Medulla oblongata (tissue), 1 donor: ENCODE measurements at regions not wholly inside any gene's neighbourhood (a gene's known extent, or its start where the extent isn't known, plus 50 kb on each side); places are given as distances from the start of the nearest gene placed in this dataset.
A peak's percentile ranks its signal among the peaks of the same experiment; 100 is the strongest.

Source experiments
- DNase-seq: peaks from one replicate; pipeline ENCODE4 v3.0.0-alpha.2; 2015; ENCODE audit errors: extremely low spot score

- no peak for DNase-seq
These were observed 123.4 kb downstream of the CEBPB start for GRCh38 chr20:50313827-50314677.

- DNase-seq = no peak
These were observed 124.2 kb downstream of the CEBPB start for GRCh38 chr20:50314678-50315335.

DNA sequence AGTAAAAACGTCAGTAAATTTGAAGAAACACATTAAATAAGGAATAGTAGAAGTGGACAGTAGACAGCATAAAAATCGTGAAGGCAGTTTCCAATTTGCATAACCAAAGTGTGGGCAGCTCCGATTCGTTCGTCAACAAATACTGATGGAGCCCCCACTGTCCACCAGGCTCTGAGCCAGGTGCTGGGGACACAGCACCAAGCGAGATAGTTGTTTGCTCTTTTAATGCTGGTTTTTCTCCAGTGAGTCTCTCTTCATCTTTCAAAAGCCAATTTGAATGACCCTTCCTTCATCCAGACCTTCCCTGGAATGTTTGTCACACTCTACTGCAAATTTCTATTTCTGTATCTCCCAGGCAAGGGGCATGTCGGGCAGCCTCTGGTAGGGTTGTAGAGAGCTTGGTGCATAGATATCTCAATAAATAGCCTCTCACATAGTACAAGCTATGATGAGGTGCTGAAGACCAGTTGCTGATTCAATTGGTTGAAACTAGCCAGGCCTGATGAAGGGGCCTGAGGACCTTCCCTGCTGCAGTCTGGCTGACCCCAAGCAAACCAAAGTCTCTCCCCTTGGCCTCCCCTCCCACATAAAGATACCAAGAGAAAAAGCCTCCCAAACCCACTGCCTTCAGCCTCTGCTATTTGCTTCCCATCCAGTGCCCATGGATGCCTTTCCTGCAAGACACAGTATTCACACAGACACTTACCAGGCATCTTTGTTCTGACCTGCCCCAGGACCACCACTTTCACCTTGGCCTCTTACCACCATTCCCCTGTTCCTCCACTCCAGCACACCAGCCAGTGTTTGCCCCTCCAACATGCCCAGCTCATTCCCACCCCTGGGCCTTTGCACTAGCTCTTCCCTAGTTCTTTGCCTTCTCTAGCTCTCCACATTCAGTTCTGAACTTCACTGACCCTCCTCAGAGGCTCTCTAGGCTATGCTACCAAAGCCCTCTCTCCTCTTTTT, 125.2 kb downstream of the CEBPB start:
- no peak for DNase-seq

GRCh38 chr20:50317116-50317515, 126.5 kb downstream of the CEBPB start:
- no peak for DNase-seq

GRCh38 chr20:50317609-50318008, 127.0 kb downstream of the CEBPB start:
- peak; percentile 48 for DNase-seq

DNA sequence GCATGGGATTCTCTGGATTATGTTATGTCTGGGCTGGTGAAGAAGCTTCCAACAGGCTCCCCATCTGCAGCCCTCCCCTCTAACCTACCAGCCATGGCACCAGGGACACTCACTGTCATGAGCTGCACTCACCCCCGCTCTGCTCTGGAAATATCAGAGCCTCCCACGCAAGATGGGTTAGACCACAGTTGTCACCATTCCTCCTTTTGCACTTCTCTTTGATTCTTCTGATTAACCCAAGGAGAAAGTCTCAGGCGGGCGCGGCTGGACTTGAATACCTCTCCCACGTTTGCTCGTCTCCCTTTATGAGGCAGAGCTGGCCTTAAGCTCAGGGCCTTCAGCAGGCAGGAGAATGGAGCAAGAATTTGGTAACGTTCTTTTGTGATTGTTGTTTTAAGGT, 128.1 kb downstream of the CEBPB start:
- DNase-seq = no peak

GRCh38 chr20:50320005-50320900, 129.6 kb downstream of the CEBPB start:
- DNase-seq = no peak

DNA sequence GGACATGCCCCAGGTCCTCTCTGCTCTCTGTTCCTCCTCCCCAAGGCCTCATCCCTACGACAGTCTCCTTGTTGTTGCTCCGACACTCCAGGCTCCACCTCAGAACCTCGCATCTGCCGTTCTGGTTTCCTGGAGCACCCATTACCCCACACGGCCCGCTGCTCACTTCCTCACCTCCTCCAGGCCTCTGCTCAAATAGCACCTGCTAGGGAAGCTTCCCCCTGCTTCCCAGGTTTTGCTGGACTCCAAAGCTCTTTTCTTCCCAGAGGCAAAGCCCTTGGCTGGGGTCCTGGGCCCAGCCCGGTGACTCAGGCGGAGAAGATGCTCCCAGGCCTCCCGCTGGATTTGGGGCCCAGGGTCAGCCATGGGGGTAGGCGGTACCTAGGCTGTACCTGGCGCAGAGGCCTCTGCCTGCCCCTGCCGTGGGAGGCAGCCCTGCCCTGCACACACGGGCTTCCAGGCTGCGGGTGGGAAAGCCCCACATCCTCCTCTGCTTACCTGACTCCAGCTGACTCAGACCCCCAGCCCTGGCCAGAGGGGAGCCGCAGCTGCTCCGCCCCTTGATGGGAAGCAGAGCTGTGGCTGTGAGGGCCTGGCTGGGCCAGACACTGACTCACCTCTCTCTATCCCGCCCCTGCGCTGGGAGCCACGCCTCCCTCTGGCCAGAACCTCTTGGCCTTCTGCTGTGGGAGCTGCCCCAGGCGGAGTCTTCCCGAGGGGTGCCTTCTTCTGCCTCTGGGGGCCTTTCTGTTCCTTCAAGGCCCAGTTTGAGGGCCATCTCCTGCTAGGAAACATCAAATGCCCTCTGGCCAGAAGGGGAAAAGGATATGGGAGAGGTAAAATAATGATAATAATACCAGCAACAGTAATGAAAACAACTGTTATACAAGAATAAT, 130.5 kb downstream of the CEBPB start:
- no peak for DNase-seq

GRCh38 chr20:50321797-50322480, 131.3 kb downstream of the CEBPB start:
- no peak for DNase-seq

DNA sequence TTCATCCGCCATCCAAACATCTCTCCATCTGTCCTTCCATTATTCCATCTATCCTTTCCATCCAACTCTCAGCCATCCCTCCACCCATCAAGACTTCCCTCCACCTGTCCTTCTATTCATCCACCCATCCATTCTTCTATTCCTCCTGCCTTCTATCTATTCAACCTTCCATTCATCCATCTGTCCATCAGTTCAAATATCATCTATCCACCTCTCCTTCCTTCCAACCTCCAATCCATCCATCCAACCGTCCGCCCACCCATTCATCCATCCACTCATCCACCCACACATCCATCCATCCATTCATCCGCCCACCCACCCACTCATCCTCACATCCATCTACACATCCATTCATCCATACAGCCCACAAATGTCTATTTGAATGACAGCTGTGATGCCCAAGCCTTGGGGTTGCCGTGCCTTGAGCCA, 132.1 kb downstream of the CEBPB start:
- DNase-seq = no peak

DNA sequence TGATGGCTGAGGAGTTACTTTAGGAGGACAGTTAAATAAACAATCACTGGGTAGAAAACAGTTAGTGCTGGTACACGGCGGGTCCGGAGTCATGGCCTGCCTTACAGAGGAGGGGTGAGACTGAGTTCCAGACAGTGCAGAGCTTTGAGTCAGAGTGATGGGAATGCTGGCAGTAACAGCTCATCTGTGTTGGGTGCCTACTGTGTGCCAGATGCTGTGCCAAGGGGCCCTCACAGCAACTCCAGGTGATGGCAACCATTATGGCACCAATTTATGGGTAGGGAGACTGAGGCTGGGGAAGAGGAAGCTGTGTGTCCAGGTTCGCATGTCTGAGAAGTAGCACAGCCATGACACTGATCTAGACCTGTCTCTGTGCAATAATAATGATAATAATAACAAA, 132.6 kb downstream of the CEBPB start:
- DNase-seq = no peak

DNA sequence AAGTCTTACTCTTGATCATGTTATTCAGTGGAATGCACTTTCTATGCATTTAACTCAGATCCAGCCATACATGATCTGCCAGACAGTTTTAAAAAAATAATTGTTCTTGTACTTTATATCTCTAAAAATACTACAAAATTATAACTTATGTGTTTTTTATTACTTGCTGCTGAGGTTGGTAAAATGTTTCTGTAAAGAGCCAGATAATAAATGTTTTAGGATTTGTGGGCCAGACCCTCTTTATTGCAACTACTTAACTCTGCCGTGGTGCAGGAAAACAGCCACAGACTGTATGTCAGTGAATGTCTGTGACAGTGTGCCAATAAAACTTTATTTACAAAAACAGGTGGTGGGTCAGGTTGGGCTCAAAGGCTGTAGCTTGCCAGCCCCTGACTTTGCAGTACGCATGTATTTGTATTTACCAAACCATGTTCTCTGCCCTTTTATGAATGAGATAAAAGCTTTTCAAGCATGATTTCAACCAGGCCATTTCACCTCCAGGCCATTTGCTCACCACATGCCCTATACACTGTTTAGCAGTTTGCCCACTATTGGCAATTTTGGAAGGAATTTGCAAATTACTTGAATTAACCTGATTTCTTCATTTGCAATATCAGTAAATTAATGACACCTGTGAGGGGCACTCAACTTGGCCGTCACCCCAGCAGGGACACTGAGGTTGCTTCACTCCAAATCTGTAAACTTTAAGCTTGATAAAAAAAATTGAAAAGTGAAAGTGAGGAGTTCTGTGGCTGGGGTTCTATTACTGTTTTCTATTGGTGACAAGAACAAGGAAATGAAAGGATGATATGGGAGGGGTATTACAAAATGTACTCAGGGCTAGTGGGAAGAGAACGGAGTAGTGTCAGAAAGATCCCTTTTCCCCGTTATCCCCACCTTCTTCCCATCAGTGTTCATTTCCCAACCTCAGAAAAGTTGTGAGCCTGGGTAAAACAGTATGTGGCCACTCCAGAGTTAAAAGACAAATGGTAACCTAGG, 133.4 kb downstream of the CEBPB start:
- no peak for DNase-seq

DNA sequence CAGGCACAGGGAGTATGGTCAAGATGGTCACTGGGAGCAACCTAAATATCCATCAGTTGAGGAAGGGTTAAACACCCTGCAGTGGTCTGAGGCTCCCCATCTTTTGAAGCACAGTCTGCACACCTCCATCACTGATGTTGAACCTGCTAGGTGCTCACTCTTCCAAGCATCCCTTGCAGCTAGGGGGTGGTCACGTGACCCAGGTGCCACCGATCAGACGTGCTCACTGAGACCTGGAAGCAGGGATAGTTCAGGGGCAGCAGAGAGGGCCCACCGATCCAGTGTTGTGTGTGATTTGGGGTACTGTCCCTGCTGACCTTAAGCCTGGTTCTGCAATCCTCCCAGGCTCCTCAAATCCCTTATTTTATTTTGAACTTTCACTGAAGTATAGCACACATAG, 134.6 kb downstream of the CEBPB start:
- no peak for DNase-seq

DNA sequence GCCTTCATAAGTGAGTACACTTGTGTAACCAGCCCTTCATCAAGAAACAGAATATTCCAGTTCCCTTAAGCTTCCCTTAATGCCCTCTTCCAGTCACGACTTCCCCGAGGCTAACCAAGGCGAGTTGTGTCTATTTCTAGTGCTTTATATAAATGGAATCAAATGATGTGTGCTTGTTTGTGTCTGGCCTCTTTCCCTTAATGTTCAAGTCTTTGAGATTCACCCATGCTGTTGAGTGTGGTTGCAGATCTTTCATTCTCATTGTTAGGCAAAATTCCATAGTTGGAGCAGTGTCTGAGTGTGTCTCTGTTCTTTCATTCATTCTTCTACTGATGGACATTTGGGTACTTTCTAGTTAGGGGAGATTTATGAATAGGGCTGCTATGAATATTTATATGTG, 135.0 kb downstream of the CEBPB start:
- no peak for DNase-seq

GRCh38 chr20:50327666-50328065, 137.0 kb downstream of the CEBPB start:
- no peak for DNase-seq

DNA sequence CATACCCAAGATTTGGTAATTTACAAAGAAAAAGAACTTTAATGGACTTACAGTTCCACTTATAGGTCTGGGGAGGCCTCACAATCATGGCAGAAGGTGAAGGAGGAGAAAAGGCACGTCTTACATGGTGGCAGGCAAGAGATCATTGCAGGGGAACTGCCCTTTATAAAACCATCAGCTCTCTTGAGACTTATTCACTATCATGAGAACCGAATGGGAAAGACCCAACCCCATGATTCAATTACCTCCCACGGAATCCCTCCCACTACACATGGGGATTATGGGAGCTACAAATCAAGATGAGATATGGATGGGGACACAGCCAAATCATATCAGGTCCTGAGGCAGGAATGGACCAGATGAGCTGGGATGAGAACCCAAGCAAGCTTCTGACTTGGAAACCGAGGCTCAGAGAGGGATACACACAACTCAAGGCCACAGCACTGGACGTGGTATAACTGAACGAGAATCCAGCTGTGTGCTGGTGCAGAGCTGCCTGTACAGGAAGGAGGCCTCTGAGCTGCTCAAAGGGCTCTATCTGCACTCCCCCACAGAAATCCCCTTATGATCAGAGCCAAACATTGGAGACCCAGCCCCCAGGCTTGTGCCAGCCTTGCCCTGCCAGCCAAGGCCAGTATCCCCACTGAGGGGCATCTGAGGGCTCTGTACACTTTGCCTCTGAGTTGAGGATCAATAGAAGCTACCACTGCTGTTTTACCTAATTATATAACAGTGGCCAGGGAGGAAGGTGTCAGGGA, 137.8 kb downstream of the CEBPB start:
- DNase-seq = no peak
